GM21619 (cell line): ENCODE measurements at regions not wholly inside any gene's neighbourhood (a gene's known extent, or its start where the extent isn't known, plus 50 kb on each side); places are given as distances from the start of the nearest gene placed in this dataset.

Experiments used
- ATAC-seq: cut with Tn5 transposase; IDR thresholded peaks from one replicate; pipeline ENCODE4 v1.9.1; 2021; ENCODE audit not compliant: unreplicated experiment

DNA sequence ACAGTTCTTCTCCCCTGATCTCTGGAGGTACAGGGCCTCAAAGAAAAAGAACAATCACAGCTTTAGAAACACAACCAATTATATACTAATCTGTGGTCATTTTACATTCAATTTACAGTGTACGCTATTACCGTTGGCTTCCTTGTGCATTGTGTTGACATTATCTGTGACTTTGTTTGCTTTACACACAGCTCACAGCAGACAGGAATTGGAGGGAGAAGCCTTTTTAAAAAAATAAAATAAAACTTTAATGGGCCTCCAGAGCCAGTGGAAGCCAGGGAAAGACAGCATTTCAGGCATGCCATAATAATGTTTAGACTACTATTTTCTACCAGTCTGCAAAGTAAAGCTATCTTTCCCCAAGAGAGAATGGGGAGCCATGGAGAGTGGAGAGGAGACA is 179.0 kb upstream of the ADO start:
- ATAC-seq = no peak

DNA sequence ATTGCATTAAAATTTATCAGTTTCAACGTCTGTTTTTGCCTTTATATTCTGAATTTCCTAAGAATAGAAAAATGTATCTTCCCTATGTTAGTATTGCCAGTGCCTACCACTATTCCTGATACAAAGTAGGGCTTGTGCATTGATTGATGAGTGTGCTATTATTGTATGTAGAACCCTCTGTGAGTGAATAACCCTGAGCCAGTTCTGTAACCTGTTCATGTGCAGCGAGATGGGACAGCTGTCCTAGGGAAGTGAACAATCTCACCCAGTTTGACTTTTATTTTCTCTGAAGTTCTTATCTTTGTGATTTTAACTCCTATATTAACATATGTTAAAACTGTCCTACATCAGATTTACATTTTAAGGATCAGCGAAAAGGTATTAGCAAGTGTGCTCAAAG is 178.4 kb upstream of the ADO start:
- no peak for ATAC-seq

DNA sequence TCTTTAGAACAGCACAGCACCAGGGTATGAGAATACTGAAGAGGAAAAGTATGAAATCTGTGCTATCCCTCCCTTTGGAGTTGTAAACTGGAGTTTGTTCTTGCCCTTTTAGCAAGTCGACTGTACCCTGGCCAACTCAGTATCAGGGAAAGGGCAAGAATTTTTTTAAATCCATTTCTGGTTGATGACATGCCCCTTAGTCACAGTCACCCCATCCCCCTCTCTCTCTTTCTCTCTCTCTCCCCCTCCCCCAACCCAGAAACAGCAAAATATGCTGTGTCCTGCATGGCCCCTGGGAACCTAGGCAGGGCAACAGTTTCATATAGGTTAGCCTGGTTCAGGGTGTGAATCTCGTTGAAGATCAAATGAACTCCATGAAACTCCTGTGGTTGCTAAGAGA is 177.7 kb upstream of the ADO start:
- no peak for ATAC-seq

- ATAC-seq = no peak
These were observed 176.5 kb upstream of the ADO start for GRCh38 chr10:62627983-62628382.

- no peak for ATAC-seq
These were observed 173.3 kb upstream of the ADO start for GRCh38 chr10:62631241-62631640.

DNA sequence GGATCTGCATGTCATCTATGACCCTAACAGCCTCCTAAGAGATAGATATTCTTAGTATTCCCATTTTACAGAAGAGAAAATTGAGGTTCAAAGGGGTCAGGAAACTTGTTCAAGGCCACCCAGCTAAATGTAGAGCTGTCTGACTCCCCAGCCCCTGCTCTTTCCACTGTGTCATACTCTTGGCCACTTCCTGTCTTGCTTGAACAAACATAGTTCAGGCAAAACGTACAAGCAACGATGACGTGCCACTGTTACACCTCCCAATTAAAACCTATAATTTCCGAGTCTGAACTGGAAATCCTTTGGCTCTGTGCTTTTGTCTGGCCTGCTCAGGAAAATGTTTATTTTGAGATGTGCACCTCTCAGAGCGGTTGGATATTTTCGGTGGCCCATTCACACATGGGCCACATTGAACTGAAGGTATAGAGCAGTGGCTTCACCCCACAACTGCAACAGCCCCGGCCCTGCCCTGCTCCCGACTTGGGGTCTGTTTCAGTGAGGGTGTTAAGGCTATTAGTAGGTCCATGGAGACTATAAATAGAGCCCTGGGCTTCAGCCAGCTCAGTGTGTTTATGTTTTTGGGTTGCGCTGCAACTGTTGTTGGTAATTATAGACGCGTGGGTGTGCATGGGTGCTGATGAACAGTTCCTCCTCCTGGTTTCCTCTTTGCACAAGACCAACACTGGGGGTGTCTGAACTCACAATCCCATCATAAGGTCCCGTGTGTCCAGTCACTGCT is 172.3 kb upstream of the ADO start:
- ATAC-seq = peak; percentile 78

DNA sequence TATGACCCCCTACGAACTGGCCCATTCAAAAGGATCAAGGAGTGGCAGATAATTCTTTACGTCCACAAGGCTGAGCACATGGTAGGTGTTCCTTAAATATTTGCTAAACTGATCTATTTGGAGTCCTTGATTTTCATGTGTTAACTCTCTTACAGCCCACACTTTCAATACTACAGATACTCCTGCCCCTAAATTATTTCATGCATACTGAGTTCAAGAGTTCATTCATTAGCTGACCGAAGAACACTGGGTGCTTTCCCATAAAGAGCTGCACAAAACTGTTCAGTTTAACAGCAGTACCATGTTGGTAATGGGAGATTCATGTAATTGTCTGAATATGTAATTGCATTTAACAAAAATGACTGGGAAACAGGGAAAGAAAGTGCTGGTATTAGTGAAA is 170.5 kb upstream of the ADO start:
- ATAC-seq = no peak

- no peak for ATAC-seq
These were observed 169.9 kb upstream of the ADO start for GRCh38 chr10:62634576-62634975.

DNA sequence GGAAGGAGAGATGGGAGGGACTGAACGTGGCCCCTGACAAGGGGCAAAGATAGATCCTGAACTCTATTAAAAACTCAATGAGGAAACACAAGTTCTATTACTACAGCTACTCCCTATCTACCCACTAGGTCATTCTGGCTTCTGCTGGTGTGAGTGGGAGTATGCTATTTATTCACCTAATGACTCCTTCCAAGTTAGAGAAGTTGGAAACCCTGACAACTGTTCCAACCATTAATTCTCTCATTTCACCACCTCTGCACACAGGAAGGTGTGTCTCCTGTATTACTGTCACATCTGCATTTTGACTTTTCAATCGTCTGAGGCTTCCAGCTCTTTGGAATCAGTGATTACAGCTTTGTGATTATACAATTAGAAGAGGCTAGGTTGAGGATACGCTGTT is 169.4 kb upstream of the ADO start:
- ATAC-seq = no peak

DNA sequence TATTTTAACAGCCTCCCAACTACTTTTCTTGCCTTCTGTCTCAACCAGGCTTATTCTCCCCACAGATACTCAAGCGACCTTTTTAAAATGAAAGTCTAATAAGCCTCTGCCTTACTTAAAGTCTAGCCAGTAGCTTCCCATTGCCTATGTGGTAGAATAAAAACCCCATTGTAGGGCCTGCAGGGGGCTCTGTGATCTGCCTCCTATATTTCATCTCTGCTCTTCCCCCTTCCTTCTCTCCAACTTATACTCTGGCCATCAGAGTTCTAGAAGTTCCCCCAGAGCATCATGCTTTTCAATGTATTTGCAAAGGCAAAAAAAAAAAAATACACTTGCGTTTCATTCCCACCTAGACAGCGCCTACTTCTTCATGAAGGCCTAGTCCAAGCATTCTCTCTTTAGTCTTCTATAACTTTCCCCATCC is 167.7 kb upstream of the ADO start:
- ATAC-seq = no peak

- peak; percentile 62 for ATAC-seq
These were observed 167.1 kb upstream of the ADO start for GRCh38 chr10:62637249-62638061.

- ATAC-seq = peak; percentile 53
These were observed 166.4 kb upstream of the ADO start for GRCh38 chr10:62638062-62638477.

- ATAC-seq = no peak
These were observed 165.4 kb upstream of the ADO start for GRCh38 chr10:62639144-62639543.

DNA sequence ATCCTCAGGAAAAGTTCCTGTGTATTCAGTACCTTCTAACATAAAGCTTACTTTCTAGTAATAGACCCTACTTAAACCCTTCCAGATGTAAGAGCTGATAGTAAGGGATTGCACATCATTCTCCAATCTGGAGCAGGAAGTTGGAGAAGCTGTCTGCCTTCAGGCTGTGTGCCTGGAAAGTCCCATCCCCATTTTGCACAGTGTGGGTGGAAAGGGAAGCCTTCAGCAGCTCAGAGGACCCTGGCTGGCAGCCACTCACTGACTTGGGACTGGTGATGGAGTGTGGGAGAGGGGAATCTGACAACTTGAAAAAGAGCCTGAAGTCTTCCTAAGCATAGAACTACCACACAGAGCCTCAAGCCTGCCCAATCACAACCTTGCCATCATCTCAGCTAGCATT is 164.1 kb upstream of the ADO start:
- ATAC-seq = no peak

DNA sequence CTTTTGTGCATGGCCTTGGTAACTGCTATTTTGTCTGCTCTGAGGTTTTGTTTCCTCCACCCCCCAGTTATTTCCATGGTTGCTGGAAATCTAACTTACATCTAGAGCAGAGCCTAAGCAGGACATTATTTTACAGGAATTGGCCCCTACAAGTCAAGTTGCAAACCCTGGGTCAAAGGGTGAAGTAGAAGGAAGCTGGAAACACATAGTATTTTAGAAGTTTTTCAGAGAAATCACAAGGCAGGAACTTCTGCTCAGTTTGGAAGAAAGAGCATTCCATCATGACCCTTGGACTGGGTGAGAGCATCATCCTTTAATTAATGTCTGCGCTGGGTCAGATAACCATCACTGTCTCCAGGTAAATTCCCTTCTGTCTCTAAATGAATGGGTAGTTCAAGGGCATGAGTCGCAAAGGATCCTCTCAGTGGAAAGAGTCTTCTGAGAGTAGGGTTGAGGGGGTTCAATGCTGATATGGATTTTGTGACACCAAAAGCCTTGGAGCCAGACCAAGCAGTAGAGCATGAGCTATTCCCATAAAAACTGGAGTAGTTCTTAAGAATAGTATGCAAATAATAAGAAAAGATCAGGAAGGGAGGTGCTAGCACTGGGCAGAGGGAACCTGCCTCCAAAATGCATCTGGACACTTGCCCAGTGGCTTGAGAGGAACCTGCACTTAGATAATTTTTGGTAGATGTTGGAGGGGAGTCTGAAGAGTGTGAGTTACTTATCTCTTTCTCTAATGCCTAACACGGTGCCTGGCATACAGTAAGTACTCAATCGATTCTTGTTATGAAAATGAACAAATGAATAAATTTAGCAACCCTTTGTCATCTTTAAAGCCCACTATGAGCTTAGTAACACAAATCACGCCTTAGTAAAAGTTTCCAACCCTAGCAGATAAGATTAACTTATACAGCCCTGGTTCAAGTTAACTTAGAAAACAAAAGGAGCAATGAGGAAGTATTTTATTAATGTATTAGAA is 160.6 kb upstream of the ADO start:
- no peak for ATAC-seq

DNA sequence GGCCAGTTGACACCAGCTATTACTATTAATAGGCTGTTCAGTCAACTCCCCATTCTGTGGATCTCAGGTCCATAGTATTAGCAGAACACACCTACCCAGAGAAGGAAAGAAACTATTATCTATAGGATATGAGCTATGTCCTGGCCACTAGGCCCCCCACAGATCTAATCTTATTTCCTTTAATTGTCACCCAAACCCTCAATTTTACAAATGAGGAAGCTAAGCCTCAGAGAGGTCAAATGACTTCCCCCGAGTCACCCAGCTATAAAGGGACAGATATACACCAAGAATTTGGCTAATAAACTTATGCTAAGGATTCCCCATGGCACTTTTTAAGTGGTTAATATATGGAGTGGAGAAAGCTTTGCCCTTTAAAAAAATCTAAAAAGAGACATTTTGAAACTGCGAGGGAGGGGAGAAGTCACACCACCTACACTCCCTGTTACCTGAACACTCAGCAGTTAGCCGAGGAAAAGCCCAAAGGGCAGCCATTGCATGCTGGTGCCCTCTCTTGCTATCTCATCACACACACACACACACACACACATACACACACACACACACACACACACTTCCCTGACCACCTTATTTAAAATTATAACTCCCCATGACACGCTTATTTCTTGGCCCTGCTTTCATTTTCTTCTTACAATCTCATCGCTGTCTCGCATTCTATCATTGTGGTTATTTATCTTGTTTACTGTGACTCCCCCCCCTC is 157.0 kb upstream of the ADO start:
- ATAC-seq = no peak

- no peak for ATAC-seq
These were observed 155.6 kb upstream of the ADO start for GRCh38 chr10:62648921-62649320.

DNA sequence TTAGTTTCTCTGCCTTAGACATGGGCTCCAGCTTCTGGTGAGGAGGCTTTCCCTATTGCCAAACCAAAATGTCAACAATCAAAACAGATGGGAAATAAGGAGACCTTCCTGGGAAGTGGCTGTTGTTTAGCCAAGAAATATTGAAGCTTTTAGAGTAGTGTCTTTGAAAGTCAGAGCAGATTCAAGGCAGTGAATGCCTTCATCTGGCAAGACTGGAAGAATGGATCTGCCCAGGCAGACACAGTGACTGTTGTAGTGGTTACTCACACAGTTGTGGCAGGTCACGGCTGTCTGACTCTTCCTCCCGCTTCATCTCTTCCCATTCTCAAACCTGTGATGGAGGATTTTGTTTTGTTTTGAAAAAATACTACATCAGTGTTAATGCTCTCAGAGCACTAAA is 154.1 kb upstream of the ADO start:
- ATAC-seq = no peak

DNA sequence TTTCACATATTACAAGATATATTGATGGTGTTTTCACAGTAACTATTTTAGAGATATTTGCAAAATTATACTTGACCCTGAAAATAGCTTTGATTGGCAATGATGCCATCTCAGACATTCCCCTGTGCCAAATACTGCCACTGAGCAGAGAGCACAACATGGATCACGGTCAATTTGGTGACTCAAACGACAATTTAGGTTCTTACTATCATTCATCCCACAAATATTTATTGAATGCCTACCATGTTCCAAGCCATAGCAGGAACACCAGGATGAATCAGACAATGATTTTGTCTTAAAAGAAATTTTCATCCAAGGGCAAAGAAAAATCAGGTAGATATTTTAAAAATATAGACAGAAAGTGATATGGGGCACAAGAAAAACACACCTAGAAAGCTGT is 153.2 kb upstream of the ADO start:
- ATAC-seq = no peak

DNA sequence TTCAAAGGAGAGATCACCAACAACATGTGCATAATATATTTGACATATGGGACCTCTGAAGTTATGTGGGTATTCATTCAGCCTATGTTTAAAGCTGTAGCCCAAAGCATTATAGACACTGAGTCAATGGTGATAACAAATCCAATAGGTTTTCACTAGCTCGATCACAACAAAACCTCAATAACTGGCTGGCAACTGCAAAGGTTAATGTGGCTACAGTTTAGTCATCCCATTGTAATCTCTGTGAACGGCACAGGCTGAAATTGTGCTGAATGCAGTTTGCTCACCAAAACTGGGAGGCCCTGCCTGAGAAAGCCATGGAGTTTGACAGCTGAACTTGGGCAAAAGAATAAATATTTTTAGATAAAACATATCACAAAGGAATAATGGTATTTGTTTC is 152.4 kb upstream of the ADO start:
- no peak for ATAC-seq

- ATAC-seq = no peak
These were observed 152.0 kb upstream of the ADO start for GRCh38 chr10:62652564-62652963.
